H9 (cell line): ENCODE measurements at regions not wholly inside any gene's neighbourhood (a gene's known extent, or its start where the extent isn't known, plus 50 kb on each side); places are given as distances from the start of the nearest gene placed in this dataset.

Source experiments
- DNase-seq: peaks from one replicate; pipeline ENCODE4 v3.0.0-alpha.2; 2017
- H2AFZ ChIP-seq: one replicate; pipeline ENCODE4 v1.6.1; 2013; ENCODE audit warnings: mild to moderate bottlenecking, low read length, control low read depth, moderate library complexity
- H2AK5ac ChIP-seq: 2 replicates; pipeline ENCODE4 v1.6.1; 2013; ENCODE audit warnings: low read length, control low read depth, mixed read lengths; ENCODE audit not compliant: insufficient read length
- H2BK120ac ChIP-seq: one replicate; pipeline ENCODE4 v1.6.1; 2013; ENCODE audit warnings: low read depth, mild to moderate bottlenecking, low read length, control low read depth, inconsistent platforms; ENCODE audit not compliant: poor library complexity, severe bottlenecking
- H2BK12ac ChIP-seq: 2 replicates; pipeline ENCODE4 v1.6.1; 2013; ENCODE audit warnings: low read length, control low read depth, mixed read lengths, low read depth; ENCODE audit not compliant: insufficient read length
- H2BK15ac ChIP-seq: 2 replicates; pipeline ENCODE4 v1.6.1; 2013; ENCODE audit warnings: low read depth, low read length, control low read depth
- H2BK20ac ChIP-seq: one replicate; pipeline ENCODE4 v1.6.1; 2013; ENCODE audit warnings: low read depth, mild to moderate bottlenecking, low read length, control low read depth, inconsistent platforms; ENCODE audit not compliant: poor library complexity, severe bottlenecking
- H2BK5ac ChIP-seq: 2 replicates; pipeline ENCODE4 v1.6.1; 2013; ENCODE audit warnings: low read length, control low read depth, mixed read lengths; ENCODE audit not compliant: insufficient read length
- H3K14ac ChIP-seq: 2 replicates; pipeline ENCODE4 v1.6.1; 2013; ENCODE audit warnings: low read length, control low read depth; ENCODE audit not compliant: insufficient read depth
- H3K18ac ChIP-seq: 2 replicates; pipeline ENCODE4 v1.6.1; 2013; ENCODE audit warnings: low read depth, mild to moderate bottlenecking, mixed read lengths, low read length, control low read depth; ENCODE audit not compliant: insufficient read length
- H3K23ac ChIP-seq: 2 replicates; pipeline ENCODE4 v1.6.1; 2013; ENCODE audit warnings: low read length, control low read depth, mixed read lengths, low read depth; ENCODE audit not compliant: insufficient read length
- H3K23me2 ChIP-seq: 2 replicates; pipeline ENCODE4 v1.6.1; 2013; ENCODE audit warnings: low read depth, mild to moderate bottlenecking, mixed read lengths, low read length, control low read depth; ENCODE audit not compliant: insufficient read length, poor library complexity, severe bottlenecking
- H3K27ac ChIP-seq: 2 replicates; pipeline ENCODE4 v1.5.1; 2013; ENCODE audit warnings: low read length, control low read depth, mixed read lengths, low read depth; ENCODE audit not compliant: insufficient read length
- H3K27me3 ChIP-seq: 2 replicates; pipeline ENCODE4 v1.6.1; 2013; ENCODE audit warnings: low read length, control low read depth, inconsistent platforms; ENCODE audit not compliant: insufficient read depth
- H3K4ac ChIP-seq: 2 replicates; pipeline ENCODE4 v1.6.1; 2013; ENCODE audit warnings: low read depth, mild to moderate bottlenecking, control low read depth, inconsistent platforms, low read length, moderate library complexity
- H3K4me1 ChIP-seq: 2 replicates; pipeline ENCODE4 v1.6.1; 2013; ENCODE audit warnings: low read length, control low read depth, inconsistent platforms; ENCODE audit not compliant: insufficient read depth
- H3K4me2 ChIP-seq: 2 replicates; pipeline ENCODE4 v1.6.1; 2013; ENCODE audit warnings: low read length, control low read depth, mixed read lengths; ENCODE audit not compliant: insufficient read length, insufficient read depth
- H3K56ac ChIP-seq: 2 replicates; pipeline ENCODE4 v1.6.1; 2013; ENCODE audit warnings: low read depth, mild to moderate bottlenecking, mixed read lengths, low read length, control low read depth; ENCODE audit not compliant: insufficient read length
- H3K79me1 ChIP-seq: 2 replicates; pipeline ENCODE4 v1.6.1; 2013; ENCODE audit warnings: low read depth, mild to moderate bottlenecking, moderate library complexity, low read length, control low read depth, inconsistent platforms; ENCODE audit not compliant: insufficient read depth, poor library complexity, severe bottlenecking
- H3K79me2 ChIP-seq: 2 replicates; pipeline ENCODE4 v1.6.1; 2013; ENCODE audit warnings: low read length, control low read depth, inconsistent platforms; ENCODE audit not compliant: insufficient read depth
- H3K9ac ChIP-seq: 2 replicates; pipeline ENCODE4 v1.6.1; 2013; ENCODE audit warnings: low read length, control low read depth, mixed read lengths; ENCODE audit not compliant: insufficient read length; ENCODE audit errors: extremely low read depth
- H3K9me3 ChIP-seq: one replicate; pipeline ENCODE4 v1.6.1; 2013; ENCODE audit warnings: low read depth, low read length, inconsistent platforms; ENCODE audit not compliant: control insufficient read depth
- H3T11ph ChIP-seq: one replicate; pipeline ENCODE4 v1.6.1; 2013; ENCODE audit warnings: mild to moderate bottlenecking, low read length, control low read depth, inconsistent platforms
- H4K20me1 ChIP-seq: one replicate; pipeline ENCODE4 v1.6.1; 2013; ENCODE audit not compliant: control insufficient read depth, insufficient read length, insufficient read depth
- H4K5ac ChIP-seq: 2 replicates; pipeline ENCODE4 v1.6.1; 2013; ENCODE audit warnings: low read depth, mild to moderate bottlenecking, mixed read lengths, low read length, control low read depth; ENCODE audit not compliant: insufficient read length
- H4K8ac ChIP-seq: replicated peaks from 2 replicates; pipeline ENCODE4 v1.6.1; 2013; ENCODE audit warnings: low read length, control low read depth, mixed read lengths, low read depth; ENCODE audit not compliant: insufficient read length
- H4K91ac ChIP-seq: 2 replicates; pipeline ENCODE4 v1.6.1; 2013; ENCODE audit warnings: low read depth, mild to moderate bottlenecking, moderate library complexity, mixed read lengths, low read length, control low read depth; ENCODE audit not compliant: insufficient read length
- H3K27ac Mint-ChIP-seq, 3 experiments: 2 replicates in 2 of 3; 3 replicates in 1 of 3; pipeline ENCODE4 v1.8.0; 2020 to 2021; ENCODE audit warnings: mixed read lengths in 3 of 3, mild to moderate bottlenecking in 1 of 3, moderate library complexity in 1 of 3
- H3K27me3 Mint-ChIP-seq: 2 replicates; pipeline ENCODE4 v1.8.0; 2021; ENCODE audit warnings: low read depth, mild to moderate bottlenecking, moderate library complexity, mixed read lengths
- H3K36me3 Mint-ChIP-seq, 3 experiments: 2 replicates in 2 of 3; 3 replicates in 1 of 3; pipeline ENCODE4 v1.8.0; 2020 to 2021; ENCODE audit warnings: low read depth in 3 of 3, mixed read lengths in 3 of 3; ENCODE audit not compliant: insufficient read depth in 1 of 3
- H3K4me1 Mint-ChIP-seq, 2 experiments: 2 replicates each; pipeline ENCODE4 v1.8.0; 2020; ENCODE audit warnings: mixed read lengths in 2 of 2
- H3K4me3 Mint-ChIP-seq, 2 experiments: 2 replicates in 1 of 2; 3 replicates in 1 of 2; pipeline ENCODE4 v1.8.0; 2020 to 2021; ENCODE audit warnings: mild to moderate bottlenecking in 2 of 2, mixed read lengths in 2 of 2, moderate library complexity in 1 of 2
- H3K9me3 Mint-ChIP-seq, 2 experiments: 2 replicates in 1 of 2; 3 replicates in 1 of 2; pipeline ENCODE4 v1.8.0; 2020; ENCODE audit warnings: mild to moderate bottlenecking in 2 of 2, mixed read lengths in 2 of 2, moderate library complexity in 1 of 2
- CTCF ChIP-seq: fragments of 200-600 bp; sonication (generic); conservative IDR thresholded peaks from 3 replicates; pipeline ENCODE4 v1.8.0; 2021; ENCODE audit warnings: antibody characterized with exemption, mild to moderate bottlenecking
- WGBS: extraction: QIAGEN DNeasy Blood & Tissue Kit; methylation state at CpG from one replicate; pipeline ENCODE4 v1.1.7; 2013; ENCODE audit warnings: missing lambda C conversion rate, low lambda C conversion rate, mixed read lengths; ENCODE audit not compliant: insufficient read length; ENCODE audit errors: extremely low coverage; 5-methylcytosine and 5-hydroxymethylcytosine counted together

DNA sequence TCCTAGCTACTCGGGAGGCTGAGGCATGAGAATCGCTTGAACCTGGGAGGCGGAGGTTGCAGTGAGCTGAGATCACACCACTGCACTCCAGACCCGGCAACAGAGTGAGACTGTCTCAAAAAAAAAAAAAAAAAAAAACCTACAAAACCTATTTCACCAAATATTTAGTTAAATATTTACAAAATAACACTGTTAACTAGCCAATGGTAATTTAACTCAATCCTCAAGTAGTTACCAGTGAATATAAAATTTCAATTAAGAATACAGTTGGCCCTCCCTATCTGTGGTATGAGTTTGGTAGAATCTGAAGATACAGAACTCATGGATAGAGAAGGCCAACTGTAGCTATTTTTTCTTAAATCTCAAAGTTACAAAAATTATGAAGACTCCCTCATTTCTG is 247.4 kb downstream of the SOX9 start:
- no peak overlapping the region for H3K4me3 Mint-ChIP-seq
- H3K27me3 Mint-ChIP-seq = peaks cover 1% of the 10 kb centered on the region; the same call in 1 of the 2 replicates
- no peaks in the 10 kb centered on the region for H3K27me3 ChIP-seq
- H2AK5ac ChIP-seq = no peak overlapping the region
- no peaks in the 10 kb centered on the region for H3K36me3 Mint-ChIP-seq
- no peak overlapping the region for H3K9ac ChIP-seq
- H3K9me3 Mint-ChIP-seq = no peaks in the 10 kb centered on the region; a peak in 1 of 5 replicates
- no peak overlapping the region for H4K8ac ChIP-seq
- DNase-seq = no peak
- H3K27ac ChIP-seq = no peak overlapping the region
- no peaks in the 10 kb centered on the region; the same call in 1 of the 2 replicates for H3K79me2 ChIP-seq
- H3K23me2 ChIP-seq = no peaks in the 10 kb centered on the region
- H2BK12ac ChIP-seq = no peak overlapping the region
- H3K79me1 ChIP-seq = no peaks in the 10 kb centered on the region
- no CpG with 5 or more reads among the region's 4 CpGs for WGBS
- H3K14ac ChIP-seq = no peak overlapping the region
- no peak overlapping the region for H3K4me2 ChIP-seq
- no peak overlapping the region for H3K23ac ChIP-seq
- H2BK120ac ChIP-seq = no peak overlapping the region
- H3K27ac Mint-ChIP-seq = no peak overlapping the region
- TF ChIP-seq CTCF = no peak
- no peak overlapping the region for H4K91ac ChIP-seq
- no peak overlapping the region for H3T11ph ChIP-seq
- no peak overlapping the region for H3K4ac ChIP-seq
- no peak overlapping the region for H2AFZ ChIP-seq
- no peaks in the 10 kb centered on the region for H4K20me1 ChIP-seq
- H4K5ac ChIP-seq = no peak overlapping the region
- H2BK20ac ChIP-seq = no peak overlapping the region
- H2BK5ac ChIP-seq = no peak overlapping the region
- no peak overlapping the region for H3K18ac ChIP-seq
- no peaks in the 10 kb centered on the region for H3K9me3 ChIP-seq
- no peak overlapping the region for H3K56ac ChIP-seq
- no peaks in the 10 kb centered on the region; the same call in 1 of the 2 replicates for H3K4me1 ChIP-seq
- H2BK15ac ChIP-seq = no peak overlapping the region
- no peaks in the 10 kb centered on the region for H3K4me1 Mint-ChIP-seq
